Suprapubic skin (tissue), 4 donors: ENCODE measurements at regions not wholly inside any gene's neighbourhood (a gene's known extent, or its start where the extent isn't known, plus 50 kb on each side); places are given as distances from the start of the nearest gene placed in this dataset.

Experiments used
- EP300 ChIP-seq: sonication (generic); formaldehyde crosslinking; IDR thresholded peaks from one replicate; pipeline ENCODE4 v1.6.1; 2017; ENCODE audit warnings: antibody characterized with exemption
- POLR2A ChIP-seq, 2 donors: fragments of 450-650 bp; IDR thresholded peaks; one replicate each; pipeline ENCODE4 v1.6.1; 2017; ENCODE audit warnings: antibody characterized with exemption in 2 of 2, mild to moderate bottlenecking in 2 of 2, moderate library complexity in 2 of 2
- POLR2AphosphoS5 ChIP-seq, 3 donors: sonication (generic); formaldehyde crosslinking; IDR thresholded peaks; one replicate each; pipeline ENCODE4 v1.6.1; 2017; ENCODE audit warnings: antibody characterized with exemption in 3 of 3

DNA sequence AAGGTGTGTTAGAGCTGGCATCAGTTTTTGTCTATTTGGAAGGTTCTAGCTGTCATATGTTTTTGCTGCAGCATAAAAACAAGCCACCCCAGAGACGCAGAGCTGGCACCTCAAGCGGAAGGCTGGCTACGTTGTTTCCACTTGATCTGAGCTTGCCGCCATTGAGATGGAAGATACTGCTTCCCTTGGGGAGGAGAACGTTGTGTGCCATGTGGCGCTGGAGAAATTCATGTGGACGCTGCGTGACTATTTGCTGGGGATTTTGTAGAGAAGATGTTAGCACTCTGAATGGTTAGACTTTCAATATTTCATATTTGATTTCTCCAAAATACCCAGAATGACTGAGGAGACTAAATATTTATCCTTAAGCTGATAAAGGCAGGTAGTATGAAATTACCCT lies 216.2 kb upstream of the ST6GAL2 start:
- TF ChIP-seq EP300 (no peak), POLR2AphosphoS5 (IDR thresholded peaks at IDR 0.05) (no peak), POLR2A (IDR thresholded peaks at IDR 0.05) (no peak)
